ENCODE measurements at regions not wholly inside any gene's neighbourhood (a gene's known extent, or its start where the extent isn't known, plus 50 kb on each side); places are given as distances from the start of the nearest gene placed in this dataset.
"Not testable (repeated sequence)": the region's sequence is repeated elsewhere in the genome, so short reads cannot be mapped to it uniquely, and the experiment has no call there.

DNA sequence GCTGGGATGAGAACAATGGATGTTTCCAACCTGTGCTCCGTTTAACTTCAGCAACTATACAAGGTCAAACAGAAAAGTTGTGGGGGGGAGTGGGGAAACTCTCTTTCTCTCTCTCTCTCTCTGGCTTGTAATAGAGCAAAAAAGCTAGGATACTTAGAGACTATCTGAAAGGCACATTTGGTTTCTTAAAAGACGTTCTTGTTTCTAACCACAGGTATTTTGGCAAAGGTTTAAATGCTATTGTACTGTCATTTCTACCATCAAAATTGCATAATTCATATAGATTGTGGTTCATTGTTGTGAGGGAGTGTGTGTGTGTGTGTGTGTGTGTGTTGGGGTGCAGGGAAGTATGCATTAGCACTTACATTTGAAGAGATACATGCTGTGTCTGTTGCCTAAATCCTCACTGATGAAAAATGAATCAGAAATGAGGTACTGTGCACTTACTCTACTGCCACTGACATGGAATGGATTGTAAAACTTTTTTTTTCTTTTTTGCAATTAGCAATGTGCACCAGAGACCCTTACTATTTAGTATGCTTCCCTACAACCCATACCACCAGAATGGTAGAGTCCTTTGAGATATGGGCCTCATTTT lies 841.0 kb upstream of the PIK3C3 start:
- DNase-seq: peak; percentile 64

DNA sequence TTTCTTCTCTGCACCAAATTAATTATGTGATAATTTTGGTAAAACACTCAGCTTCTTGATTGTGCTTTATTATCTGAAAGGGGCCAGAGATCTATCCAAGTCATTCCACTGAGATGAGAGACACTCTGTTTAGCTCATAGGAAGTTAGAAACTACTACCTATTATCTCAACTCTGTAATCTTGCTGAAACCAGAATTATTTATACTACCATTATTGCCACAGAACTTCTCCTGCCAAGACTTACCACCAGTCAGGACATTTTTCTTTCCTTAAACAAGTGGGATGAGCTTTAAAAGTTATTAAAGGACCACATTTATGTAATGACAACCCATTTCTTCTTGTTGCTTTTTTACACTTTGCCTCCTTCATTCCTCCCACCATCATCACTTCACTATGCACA lies 855.6 kb upstream of the PIK3C3 start:
- no peak for DNase-seq

DNA sequence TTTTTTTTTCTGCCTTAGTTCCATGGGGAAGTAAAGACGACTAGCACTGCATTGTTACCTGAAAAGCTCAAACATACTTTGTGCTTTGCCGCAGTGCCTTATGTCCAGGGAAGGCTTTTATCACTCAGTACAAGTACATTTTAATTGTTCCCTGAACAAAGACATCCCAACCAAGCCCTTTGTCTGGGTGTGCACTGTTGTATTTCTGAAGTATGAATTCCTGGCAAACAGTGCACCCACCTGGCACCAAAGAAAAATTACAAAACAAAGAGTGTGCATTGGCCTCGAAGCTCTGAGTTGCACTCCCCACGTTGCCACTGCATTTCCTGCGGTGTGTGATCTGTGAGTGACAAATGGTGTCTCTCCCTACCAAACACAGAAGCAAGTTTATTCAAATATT lies 858.5 kb upstream of the PIK3C3 start:
- no peak for DNase-seq

DNA sequence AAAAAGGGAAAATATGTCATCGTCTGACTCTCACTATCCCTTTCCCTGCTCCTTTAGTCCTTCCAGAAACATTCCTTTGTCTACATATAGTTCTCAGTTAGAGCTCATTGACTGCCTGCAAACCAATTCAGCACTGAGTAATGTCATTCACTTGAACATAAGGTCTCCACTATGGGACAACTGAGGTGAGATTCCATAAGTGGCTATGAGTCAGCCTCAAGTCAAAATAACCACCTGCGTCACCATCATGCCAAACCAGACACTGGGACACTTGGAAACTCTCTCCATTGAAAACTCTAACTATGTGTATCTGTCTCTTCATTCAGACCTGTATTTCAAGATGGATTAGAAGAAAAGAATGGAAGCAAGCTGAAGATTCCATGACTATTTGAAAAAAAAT lies 878.0 kb upstream of the PIK3C3 start:
- no peak for DNase-seq

DNA sequence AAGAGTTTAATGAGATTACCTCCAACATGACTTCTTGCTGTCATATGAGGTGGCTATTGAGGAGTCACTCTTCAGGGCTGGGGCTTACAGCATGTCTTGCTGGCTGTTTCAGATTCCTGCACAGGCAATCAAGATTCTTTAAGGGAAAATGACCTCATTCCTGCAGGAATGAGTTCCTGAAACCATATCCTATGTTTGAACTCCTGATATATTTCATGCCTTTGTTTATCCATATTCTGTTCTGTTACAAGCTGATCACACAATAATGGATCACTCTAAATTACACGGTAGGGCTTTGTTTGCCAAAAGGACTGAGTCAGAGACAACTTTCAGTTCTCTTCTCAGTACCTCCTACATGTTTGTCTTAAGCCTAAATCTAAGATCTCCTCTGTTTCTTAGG lies 879.8 kb upstream of the PIK3C3 start:
- DNase-seq: peak; percentile 55

DNA sequence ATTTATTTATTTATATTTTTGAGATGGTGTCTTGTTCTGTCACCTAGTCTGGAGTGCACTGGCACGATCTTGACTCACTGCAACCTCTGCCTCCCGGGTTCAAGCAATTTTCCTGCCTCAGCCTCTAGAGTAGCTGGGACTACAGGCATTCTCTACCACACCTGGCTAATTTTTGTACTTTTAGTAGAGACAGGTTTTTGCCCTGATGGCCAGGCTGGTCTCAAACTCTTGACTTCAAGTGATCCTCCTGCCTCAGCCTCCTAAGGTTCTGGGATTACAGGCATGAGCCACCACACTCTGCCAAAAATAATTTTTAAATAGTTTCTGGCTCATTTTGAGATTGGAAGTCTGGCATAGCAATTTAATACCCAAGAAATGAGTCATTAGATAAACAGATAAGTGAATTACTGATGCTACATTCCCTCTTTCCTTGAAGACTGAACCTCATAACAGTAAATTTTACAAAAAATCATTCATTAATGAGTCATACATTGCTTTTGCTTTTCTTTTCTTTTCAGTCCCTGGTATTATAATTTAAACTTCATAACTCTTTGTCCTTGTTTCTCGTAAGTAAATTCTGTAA lies 881.6 kb upstream of the PIK3C3 start:
- peak; percentile 55 for DNase-seq

DNA sequence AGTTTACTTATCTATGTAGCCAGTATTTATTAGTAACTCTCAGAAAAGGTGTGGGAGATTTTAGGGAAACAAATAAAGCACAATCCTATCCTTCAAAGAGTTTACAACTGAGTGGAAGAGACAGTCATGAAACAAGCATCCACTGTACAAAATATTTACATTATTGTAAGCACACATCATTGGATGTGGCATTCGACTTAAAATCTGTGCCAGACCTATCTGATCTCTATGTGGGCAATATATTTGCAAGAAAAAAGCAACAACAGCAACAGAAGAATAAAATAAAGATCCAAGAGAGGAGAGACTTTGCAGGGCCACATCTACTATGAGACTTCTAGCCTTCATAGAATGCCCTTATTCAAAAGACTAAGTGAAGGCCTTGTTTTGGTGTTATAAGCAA lies 882.1 kb upstream of the PIK3C3 start:
- DNase-seq: no peak

DNA sequence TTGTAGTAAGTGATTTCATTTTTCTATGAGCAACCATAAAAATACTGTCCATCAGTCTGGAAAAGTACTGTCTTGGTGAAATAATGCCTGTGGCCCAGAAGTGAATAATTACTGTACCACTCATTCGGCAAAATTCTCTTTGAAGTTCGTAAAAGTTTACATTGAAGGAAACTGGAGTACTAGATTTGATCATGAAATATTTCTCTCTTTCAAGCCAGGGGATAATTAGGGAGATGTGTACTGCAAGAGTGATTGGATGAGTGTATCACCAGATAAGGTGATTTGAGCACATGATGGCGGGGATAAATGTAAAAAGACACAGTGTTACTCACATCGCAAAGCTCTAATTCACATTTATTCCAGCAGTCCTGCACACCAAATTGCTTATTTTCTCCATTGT lies 883.2 kb upstream of the PIK3C3 start:
- DNase-seq: no peak

DNA sequence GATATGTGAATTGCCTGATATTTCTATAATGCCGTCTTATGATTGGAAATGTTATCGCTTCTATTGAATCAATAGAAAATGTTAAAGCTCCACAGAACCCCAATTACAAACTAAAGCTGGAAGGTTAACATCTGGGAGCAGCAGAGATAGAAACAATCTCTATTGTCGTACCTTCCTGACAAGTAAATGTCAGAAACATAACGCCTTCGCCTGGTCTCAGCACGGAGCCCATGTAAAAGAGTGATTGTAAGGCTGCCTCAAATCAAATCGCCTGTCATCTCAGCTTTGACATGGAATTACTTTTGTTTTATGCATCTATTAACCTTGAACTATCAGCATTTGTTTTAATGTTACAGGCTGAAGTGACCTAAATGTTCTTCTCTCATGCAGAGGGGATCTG lies 885.9 kb upstream of the PIK3C3 start:
- no peak for DNase-seq

DNA sequence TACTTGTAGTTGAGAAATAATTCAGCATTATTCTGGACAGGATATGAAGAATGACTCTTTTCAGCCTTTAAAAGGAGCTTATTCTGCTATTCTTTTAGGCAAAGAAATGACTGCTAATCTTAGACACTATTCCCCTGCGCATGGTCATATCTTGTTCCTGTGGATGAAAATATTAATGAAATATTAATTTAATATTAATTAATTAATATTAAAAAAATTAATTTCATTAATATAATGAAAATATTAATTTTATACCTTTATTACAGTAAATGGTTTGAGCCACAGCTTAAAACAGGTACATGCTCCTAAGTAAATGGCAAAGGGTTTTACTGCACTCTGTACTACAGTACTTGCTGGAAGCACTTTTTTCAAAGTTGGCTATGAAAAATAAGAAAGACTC lies 890.1 kb upstream of the PIK3C3 start:
- DNase-seq: no peak

DNA sequence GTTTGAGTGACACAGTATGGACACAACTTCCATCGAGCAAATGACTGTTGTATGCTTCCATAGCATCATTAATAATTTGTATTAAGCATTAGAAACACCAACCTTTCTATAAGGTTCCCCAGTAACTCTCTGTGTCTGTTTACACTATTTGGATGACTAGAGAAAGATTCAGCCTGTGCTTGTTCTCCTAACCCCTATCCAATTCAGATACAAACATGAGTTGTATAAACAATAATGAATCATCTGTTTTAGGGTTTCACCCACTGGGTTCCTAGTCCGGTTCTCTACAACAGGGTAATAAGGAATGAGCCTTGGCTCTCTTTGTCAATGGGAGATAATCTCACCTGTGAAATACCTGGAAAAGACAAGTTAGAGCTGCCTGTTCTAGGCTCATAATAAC lies 894.1 kb upstream of the PIK3C3 start:
- DNase-seq: no peak

DNA sequence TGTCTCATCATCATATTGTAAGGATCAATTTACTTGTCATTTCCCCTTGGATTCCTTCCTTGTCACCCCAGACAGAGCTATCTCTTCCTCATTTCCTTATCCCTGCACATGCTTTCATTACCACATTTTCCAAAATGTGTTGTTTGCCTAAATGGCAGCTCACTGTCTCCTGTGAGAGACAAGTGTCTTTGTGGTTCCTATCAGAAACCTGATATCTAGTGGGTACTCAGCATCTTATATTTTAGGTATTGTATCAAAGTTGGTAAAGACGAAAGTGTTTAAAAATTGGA lies 896.0 kb upstream of the PIK3C3 start:
- no peak for DNase-seq

DNA sequence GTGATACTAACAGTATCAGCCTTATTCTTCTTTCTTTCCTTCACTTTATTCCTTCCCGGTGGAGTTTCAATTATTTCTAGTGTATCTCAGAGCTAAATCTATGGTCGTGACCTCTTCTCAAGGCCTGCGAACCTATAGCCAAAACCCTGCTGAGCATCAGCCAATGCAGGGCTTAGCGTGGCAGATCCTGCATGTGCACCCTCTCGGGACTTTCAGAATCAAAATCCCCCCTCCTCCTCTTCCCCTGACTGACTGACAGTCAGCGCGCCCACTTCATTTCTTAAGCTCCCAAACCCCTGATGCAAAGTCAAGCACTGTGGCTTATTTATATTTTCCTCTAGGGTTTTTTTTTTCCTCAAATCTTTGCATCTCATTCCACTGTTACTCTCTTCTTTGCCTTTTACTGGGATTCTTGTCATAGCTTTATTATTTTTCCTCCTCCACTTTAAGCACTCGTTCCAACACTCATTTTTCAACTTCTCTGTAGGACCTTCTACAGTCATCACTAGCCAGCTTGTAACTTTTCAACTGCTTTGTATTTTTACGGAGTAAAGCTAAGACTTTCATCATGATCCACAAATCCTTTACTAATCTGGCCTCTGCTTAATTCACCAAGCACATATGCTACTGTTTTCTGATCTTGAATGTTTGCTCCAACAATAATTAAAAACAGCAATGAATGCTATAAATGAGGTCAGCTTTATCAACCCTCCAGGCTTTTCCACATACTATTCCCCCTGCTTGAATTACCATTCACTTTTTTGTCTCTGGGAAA lies 896.5 kb upstream of the PIK3C3 start:
- no peak for DNase-seq

DNA sequence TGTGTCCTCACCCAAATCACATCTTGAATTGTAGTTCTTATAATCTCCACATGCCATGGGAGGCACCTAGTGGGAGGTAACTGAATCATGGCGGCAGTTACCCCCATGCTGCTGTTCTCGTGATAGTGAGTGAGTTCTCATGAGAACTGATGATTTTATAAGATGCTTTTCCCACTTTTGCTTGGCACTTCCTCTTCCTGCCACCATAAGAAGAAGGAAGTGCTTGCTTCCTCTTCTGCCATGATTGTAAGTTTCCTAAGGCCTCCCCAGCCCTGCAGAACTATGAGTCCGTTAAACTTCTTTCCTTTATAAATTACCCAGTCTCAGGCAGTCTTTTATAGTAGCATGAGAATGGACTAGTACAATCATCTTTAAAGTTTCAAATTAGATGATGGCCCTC lies 902.4 kb upstream of the PIK3C3 start:
- no peak for DNase-seq

DNA sequence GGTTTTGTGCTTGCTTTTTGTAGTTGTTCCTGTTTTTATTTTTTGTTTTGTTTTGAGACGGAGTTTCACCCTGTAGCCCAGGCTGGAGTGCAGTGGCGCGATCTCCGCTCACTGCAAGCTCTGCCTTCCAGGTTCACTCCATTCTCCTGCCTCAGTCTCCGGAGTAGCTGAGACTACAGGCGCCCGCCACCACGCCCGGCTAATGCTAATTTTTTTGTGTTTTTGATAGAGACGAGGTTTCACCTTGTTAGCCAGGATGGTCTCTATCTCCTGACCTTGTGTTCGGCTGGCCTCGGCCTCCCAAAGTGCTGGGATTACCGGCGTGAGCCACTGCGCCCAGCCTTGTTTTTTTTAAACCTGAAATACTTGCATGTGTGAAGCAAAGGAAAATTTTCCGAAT lies 908.8 kb upstream of the PIK3C3 start:
- not testable (repeated sequence) for DNase-seq

DNA sequence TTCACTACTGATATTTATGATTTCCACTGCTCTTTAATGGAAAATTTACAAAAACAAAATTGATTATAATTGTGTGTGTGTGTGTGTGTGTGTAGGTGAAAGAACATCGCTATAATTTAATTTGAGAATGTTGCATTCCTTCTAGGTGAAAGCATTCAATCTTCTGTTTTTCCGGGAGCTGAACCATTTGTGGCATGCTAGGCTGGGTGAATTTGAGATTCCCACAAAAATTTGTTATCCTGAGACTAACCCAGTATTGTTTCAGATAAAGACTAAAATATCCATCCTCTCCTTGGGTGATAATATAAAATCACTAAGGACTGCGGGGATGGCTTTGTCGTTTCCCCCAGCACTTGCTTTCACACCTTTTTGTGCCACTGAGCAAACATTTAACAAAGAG lies 911.2 kb upstream of the PIK3C3 start:
- DNase-seq: no peak

DNA sequence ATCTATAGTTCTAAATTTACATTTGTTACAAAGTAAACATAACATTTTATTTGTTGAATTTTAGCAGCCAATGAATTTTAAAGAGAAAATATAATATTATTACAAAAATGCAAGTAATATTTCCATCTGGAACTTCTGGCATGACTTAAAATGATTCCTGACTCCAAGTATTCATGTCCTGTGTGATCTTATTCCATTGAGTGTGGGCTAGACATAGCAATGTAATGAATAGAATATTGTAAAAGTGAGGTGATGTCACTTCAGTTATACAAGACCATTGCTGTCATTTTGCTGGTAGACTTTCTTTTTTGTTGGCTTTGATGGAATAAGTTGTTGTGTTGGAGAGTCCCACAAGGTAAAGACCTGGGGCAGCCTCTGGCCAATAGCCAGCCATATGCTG lies 912.2 kb upstream of the PIK3C3 start:
- no peak for DNase-seq

DNA sequence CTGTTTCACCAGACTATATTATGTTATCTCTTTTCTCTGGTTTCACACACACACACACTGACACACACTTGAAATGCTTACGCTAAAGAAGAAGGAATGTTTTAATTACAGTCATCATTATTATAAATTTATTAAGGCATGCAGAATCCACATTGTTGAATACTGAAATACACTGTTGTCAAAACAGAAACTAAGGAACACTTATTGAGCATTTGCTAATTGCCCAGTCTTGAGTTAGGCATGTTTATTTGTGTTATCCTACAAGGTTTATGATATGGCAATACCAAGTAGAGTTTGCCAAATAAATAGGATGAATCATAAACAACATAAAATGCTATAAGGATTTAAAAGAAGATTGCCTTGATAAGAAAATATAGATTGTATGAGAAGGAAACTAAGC lies 917.0 kb upstream of the PIK3C3 start:
- no peak for DNase-seq

DNA sequence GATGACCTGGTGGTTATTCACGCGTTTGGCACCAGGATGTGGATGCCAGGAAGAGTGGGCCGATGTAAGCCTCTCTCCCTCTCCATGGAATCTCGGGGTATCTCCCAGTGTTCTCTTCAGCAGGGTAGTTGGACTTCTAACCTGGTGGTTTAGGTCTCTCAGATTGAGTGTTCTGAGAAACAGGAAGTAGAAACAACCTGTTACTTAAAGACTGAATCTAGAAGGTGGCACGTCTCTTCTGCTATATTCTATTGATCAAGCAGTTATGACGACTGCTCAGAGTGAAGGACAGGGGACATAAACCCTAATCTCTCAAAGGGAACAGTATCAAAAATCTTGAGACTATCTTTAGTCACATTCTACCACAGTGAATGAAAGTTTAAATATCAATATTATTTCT lies 918.7 kb upstream of the PIK3C3 start:
- DNase-seq: no peak

DNA sequence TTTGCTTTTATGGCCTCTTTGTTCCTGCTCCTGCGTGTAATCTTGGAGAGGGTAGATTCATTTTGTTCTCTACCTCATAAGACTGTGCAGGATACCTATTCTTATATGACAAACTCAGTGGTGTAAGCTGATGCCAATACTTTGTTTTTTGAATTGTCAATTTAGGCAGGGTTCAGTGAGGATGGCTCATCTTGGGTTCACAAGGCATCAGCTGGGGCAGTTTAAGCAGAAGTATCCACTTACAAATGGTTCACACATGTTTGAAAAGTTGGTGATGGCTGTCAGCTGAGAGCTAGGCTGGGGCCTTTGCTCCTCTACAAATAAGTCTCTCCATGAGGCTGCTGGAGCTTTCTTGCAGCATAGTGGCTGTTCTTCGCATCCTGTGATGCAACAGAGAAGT lies 920.6 kb upstream of the PIK3C3 start:
- no peak for DNase-seq

DNA sequence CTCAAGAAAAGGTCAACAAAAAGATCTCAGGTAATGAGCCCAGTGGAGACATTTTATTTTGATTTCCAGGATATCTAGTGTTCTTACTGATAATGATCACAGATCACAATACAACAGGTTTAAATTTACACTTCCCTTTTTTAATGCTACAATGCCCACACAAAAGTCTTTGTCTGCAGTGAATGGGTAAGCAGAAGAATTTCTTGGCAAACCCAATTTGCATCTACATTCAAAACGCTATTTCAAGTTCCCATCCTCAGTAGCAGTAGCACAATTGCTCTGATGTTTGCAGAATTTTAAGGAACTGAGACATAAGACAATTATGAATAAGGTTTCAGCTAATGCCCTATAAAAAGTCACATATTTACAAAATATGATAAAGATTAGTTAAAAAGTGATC lies 929.4 kb upstream of the PIK3C3 start:
- DNase-seq: no peak

DNA sequence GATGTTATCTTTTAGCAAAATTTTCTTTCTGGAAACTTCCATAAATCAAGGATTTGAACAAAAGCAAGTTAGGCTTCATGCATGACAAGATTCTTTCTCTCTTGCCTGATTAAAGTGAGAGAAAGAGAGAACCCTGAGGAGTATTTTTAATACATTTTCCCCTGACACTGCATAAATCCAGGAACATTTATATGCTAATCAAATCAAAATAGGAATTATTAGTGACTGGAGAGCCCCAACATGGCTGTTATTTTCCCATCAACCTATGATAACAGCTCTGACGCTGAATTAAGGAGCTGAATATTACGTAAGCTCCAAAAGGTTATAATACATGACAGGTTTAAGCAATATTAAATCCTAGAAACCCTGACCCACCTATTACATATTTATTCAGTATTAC lies 930.2 kb upstream of the PIK3C3 start:
- no peak for DNase-seq

DNA sequence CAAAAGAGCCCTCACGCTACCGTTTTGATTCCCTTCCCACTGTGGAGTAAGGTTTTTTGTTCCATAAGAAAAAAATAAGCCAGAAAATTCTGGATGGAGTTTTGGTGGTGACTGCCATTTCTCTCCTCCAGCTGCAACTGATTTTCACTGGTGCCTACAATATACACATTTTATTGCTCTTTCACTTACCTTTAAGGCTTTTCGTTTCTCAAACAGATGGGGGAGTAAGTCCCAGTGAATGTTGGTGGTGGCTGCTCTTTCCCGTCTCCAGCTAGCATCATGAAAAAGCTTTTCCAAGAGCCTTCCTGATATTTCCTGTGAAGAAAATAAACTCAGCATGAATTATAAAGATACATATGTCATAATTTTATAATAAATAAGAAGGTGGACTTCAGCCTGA lies 932.5 kb upstream of the PIK3C3 start:
- DNase-seq: no peak

DNA sequence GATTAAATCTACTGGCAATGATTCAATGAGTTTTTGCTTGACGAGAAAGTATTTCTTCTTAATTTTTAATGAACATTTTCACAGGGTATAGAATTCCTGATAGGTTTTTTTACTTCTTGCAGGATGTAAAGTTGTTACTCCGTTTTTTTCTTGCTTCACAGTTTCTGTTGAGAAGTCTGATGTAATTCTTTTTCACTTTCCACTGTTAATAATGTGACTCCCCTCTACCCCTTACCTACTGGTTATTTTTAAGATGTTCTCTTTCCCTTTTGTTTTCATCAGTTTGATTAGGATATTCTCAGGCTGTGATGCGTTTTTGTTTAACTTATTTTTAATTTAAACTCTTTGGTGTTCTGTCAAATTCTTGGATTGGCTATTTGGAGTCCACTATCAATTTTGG lies 933.9 kb upstream of the PIK3C3 start:
- DNase-seq: no peak

DNA sequence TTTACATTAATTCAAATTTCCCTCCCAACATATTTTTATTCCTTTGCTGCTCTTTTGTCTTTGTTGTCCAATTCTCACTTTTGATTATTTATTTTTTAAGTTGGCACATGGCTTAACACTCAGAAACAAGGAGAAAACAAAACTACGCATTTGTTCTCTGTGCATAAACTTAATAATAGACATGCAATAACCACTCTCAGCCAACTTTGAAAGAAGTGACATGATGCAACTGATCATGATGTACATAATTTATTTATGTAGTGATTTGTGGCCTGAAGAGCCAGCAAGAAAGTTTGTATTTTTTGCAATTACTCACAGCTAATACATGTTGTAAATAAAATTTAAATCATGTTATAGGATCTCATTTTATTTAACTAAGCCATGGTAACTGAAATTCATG lies 942.8 kb upstream of the PIK3C3 start:
- no peak for DNase-seq
